ENCODE measurements at regions not wholly inside any gene's neighbourhood (a gene's known extent, or its start where the extent isn't known, plus 50 kb on each side); places are given as distances from the start of the nearest gene placed in this dataset.
A peak's percentile ranks its signal among the peaks of the same experiment; 100 is the strongest.
"Not testable (repeated sequence)": the region's sequence is repeated elsewhere in the genome, so short reads cannot be mapped to it uniquely, and the experiment has no call there.

GRCh38 chrX:115902995-115903394 is 267.5 kb upstream of the AGTR2 start:
- TF ChIP-seq CTCF (IDR thresholded peaks at IDR 0.05; ENCODE audit: borderline replicate concordance, insufficient read depth, low read depth, low read length) = no peak
- H3K4me3 ChIP-seq (ENCODE audit: low read depth, low read length) = no peak overlapping the region

- no peak overlapping the region for H3K4me3 ChIP-seq (ENCODE audit: low read depth, low read length)
- no peak for TF ChIP-seq CTCF (IDR thresholded peaks at IDR 0.05; ENCODE audit: borderline replicate concordance, insufficient read depth, low read depth, low read length)
These were observed 264.3 kb upstream of the AGTR2 start for GRCh38 chrX:115906276-115906675.

- no peak for TF ChIP-seq CTCF (IDR thresholded peaks at IDR 0.05; ENCODE audit: borderline replicate concordance, insufficient read depth, low read depth, low read length)
- no peak overlapping the region for H3K4me3 ChIP-seq (ENCODE audit: low read depth, low read length)
These were observed 263.7 kb upstream of the AGTR2 start for GRCh38 chrX:115906881-115907280.

GRCh38 chrX:115909017-115909416 is 261.5 kb upstream of the AGTR2 start:
- TF ChIP-seq CTCF (IDR thresholded peaks at IDR 0.05; ENCODE audit: borderline replicate concordance, insufficient read depth, low read depth, low read length) = no peak
- H3K4me3 ChIP-seq (ENCODE audit: low read depth, low read length) = no peak overlapping the region

- H3K4me3 ChIP-seq (ENCODE audit: low read depth, low read length) = no peak overlapping the region
- TF ChIP-seq CTCF (IDR thresholded peaks at IDR 0.05; ENCODE audit: borderline replicate concordance, insufficient read depth, low read depth, low read length) = no peak
These were observed 258.6 kb upstream of the AGTR2 start for GRCh38 chrX:115911967-115912366.

- TF ChIP-seq CTCF (IDR thresholded peaks at IDR 0.05; ENCODE audit: borderline replicate concordance, insufficient read depth, low read depth, low read length) = peak; percentile 79
- no peak overlapping the region for H3K4me3 ChIP-seq (ENCODE audit: low read depth, low read length)
These were observed 258.1 kb upstream of the AGTR2 start for GRCh38 chrX:115912372-115912897.

- H3K4me3 ChIP-seq (ENCODE audit: low read depth, low read length) = no peak overlapping the region
- no peak for TF ChIP-seq CTCF (IDR thresholded peaks at IDR 0.05; ENCODE audit: borderline replicate concordance, insufficient read depth, low read depth, low read length)
These were observed 257.0 kb upstream of the AGTR2 start for GRCh38 chrX:115913575-115913974.

GRCh38 chrX:115915625-115916024 is 254.9 kb upstream of the AGTR2 start:
- not testable (repeated sequence) for H3K4me3 ChIP-seq (ENCODE audit: low read depth, low read length)

Measured in GM12875 (cell line).